A549 (cell line): ENCODE measurements at regions not wholly inside any gene's neighbourhood (a gene's known extent, or its start where the extent isn't known, plus 50 kb on each side); places are given as distances from the start of the nearest gene placed in this dataset.

Experiments
- ATAC-seq, 2 experiments: fragments of 200-7000 bp in 1 of 2; fragments of >200 bp in 1 of 2; cut with Nextera tagmentation in 1 of 2; cut with Tn5 transposase in 1 of 2; 3 replicates each; pipeline versions ENCODE4 v1.8.0 to v1.9.1; 2018 to 2020; ENCODE audit warnings: mild to moderate bottlenecking in 1 of 2, moderate library complexity in 1 of 2
- CTCF ChIA-PET: fragments of 300-600 bp; sonication (Branson Sonifier 250); formaldehyde crosslinking; extraction: SDS; loops from one replicate; lab custom pipeline; 2021; ENCODE audit warnings: antibody characterized with exemption, inconsistent platforms; lab: Yijun Ruan, JAX
- POLR2A ChIA-PET: fragments of 350-600 bp; formaldehyde crosslinking; extraction: SDS; loops from one replicate; lab custom pipeline; 2021; ENCODE audit warnings: antibody characterized with exemption, inconsistent platforms; lab: Yijun Ruan, JAX
- DNase-seq, 2 experiments: peaks; one replicate each; pipeline versions ENCODE4 v3.0.0 to v3.0.0-alpha.2; 2011 to 2016; ENCODE audit warnings: low read depth in 1 of 2, low spot score in 1 of 2
- FAIRE-seq: peaks from 2 replicates; lab custom pipeline; 2011; peaks lifted over from hg19 to GRCh38; lab: Jason Lieb, UNC
- H3K27ac ChIP-seq, 2 experiments: fragments of >200 bp; sonication (Bioruptor Twin); formaldehyde crosslinking; 3 replicates each; pipeline ENCODE4 v1.5.1; 2016 to 2017
- H3K4me1 ChIP-seq: fragments of >200 bp; sonication (Bioruptor Twin); formaldehyde crosslinking; 3 replicates; pipeline ENCODE4 v1.6.1; 2016
- H3K4me2 ChIP-seq: fragments of >200 bp; sonication (Bioruptor Twin); formaldehyde crosslinking; 3 replicates; pipeline ENCODE4 v1.6.1; 2016
- H3K4me3 ChIP-seq: fragments of >200 bp; sonication (Bioruptor Twin); formaldehyde crosslinking; 3 replicates; pipeline ENCODE4 v1.5.1; 2016
- H3K9me3 ChIP-seq: fragments of >200 bp; sonication (Bioruptor Twin); formaldehyde crosslinking; 3 replicates; pipeline ENCODE4 v1.6.1; 2016
- BHLHE40 ChIP-seq: IDR thresholded peaks from 2 replicates; pipeline ENCODE4 v1.6.1; 2012; ENCODE audit warnings: low read depth, low read length, inconsistent platforms
- CBX2 ChIP-seq: fragments of 200-600 bp; sonication (generic); IDR thresholded peaks from 2 replicates; pipeline ENCODE4 v1.6.1; 2016; ENCODE audit warnings: low read depth, mild to moderate bottlenecking, borderline replicate concordance
- CEBPB ChIP-seq, 2 experiments: fragments of >200 bp in 1 of 2; sonication (Bioruptor Twin) in 1 of 2; formaldehyde crosslinking in 1 of 2; IDR thresholded peaks; 2 replicates each; pipeline ENCODE4 v1.6.1; 2012 to 2016
- CHD2 ChIP-seq: fragments of 150-350 bp; IDR thresholded peaks from 2 replicates; pipeline ENCODE4 v1.6.1; 2014; ENCODE audit warnings: low read length; ENCODE audit not compliant: partially characterized antibody
- EHMT2 ChIP-seq: fragments of 200-600 bp; sonication (generic); IDR thresholded peaks from 2 replicates; pipeline ENCODE4 v1.6.1; 2016; ENCODE audit warnings: antibody characterized with exemption, low read depth, mild to moderate bottlenecking, moderate library complexity
- FOSB ChIP-seq: fragments of 250-450 bp; sonication (Bioruptor Pico); IDR thresholded peaks from 2 replicates; pipeline ENCODE4 v1.5.0; 2020; ENCODE audit warnings: mild to moderate bottlenecking, moderate library complexity
- FOXS1 ChIP-seq: fragments of 250-450 bp; sonication (Bioruptor Pico); IDR thresholded peaks from 2 replicates; pipeline ENCODE4 v1.5.0; 2020; ENCODE audit warnings: mild to moderate bottlenecking, moderate library complexity
- HES2 ChIP-seq: fragments of >200 bp; sonication (Bioruptor Twin); formaldehyde crosslinking; IDR thresholded peaks from 2 replicates; pipeline ENCODE4 v1.6.1; 2016
- HEYL ChIP-seq: fragments of 250-450 bp; sonication (Bioruptor Pico); IDR thresholded peaks from 2 replicates; pipeline ENCODE4 v1.8.0; 2021; ENCODE audit warnings: mild to moderate bottlenecking, moderate library complexity
- JUNB ChIP-seq: fragments of >200 bp; sonication (Bioruptor Twin); formaldehyde crosslinking; IDR thresholded peaks from 2 replicates; pipeline ENCODE4 v1.6.1; 2016
- KDM5A ChIP-seq: fragments of 200-600 bp; sonication (generic); IDR thresholded peaks from 2 replicates; pipeline ENCODE4 v1.6.1; 2016; ENCODE audit warnings: antibody characterized with exemption, mild to moderate bottlenecking
- MYC ChIP-seq: IDR thresholded peaks from 2 replicates; pipeline ENCODE4 v1.6.1; 2012; ENCODE audit warnings: mild to moderate bottlenecking, inconsistent platforms, low read length, improper control_type of control experiment, borderline replicate concordance
- NFE2L2 ChIP-seq: fragments of 150-350 bp; conservative IDR thresholded peaks from 2 replicates; pipeline ENCODE4 v1.6.1; 2014; ENCODE audit warnings: low read length
- POLR2AphosphoS2 ChIP-seq: conservative IDR thresholded peaks from 2 replicates; pipeline ENCODE4 v1.6.1; 2012; ENCODE audit warnings: low read length, improper control_type of control experiment, inconsistent platforms
- RARB ChIP-seq: fragments of 250-450 bp; sonication (Bioruptor Pico); IDR thresholded peaks from 2 replicates; pipeline ENCODE4 v1.8.0; 2021; ENCODE audit warnings: mild to moderate bottlenecking, moderate library complexity
- RNF2 ChIP-seq: fragments of 200-600 bp; sonication (generic); IDR thresholded peaks from 2 replicates; pipeline ENCODE4 v1.6.1; 2016; ENCODE audit warnings: low read depth, mild to moderate bottlenecking, antibody characterized with exemption, moderate library complexity, borderline replicate concordance
- SREBF2 ChIP-seq: fragments of 450-650 bp; IDR thresholded peaks from 2 replicates; pipeline ENCODE4 v1.6.1; 2014; ENCODE audit warnings: mild to moderate bottlenecking, moderate library complexity
- WGBS: methylation state at CpG from one replicate; pipeline ENCODE4 v1.1.6; 2017; ENCODE audit errors: missing lambda C conversion rate; 5-methylcytosine and 5-hydroxymethylcytosine counted together
- TF ChIP-seq, protein P1 (sequence below): fragments of 250-450 bp; sonication (Bioruptor Pico); IDR thresholded peaks from 2 replicates; pipeline ENCODE4 v1.5.0; 2020; ENCODE audit warnings: low read depth, mild to moderate bottlenecking, moderate library complexity
- TF ChIP-seq, protein P2 (sequence below): fragments of >200 bp; sonication (Bioruptor Twin); formaldehyde crosslinking; IDR thresholded peaks from 3 replicates; pipeline ENCODE4 v1.5.1; 2016
- TF ChIP-seq, protein P3 (sequence below): fragments of >200 bp; sonication (Bioruptor Twin); formaldehyde crosslinking; IDR thresholded peaks from 3 replicates; pipeline ENCODE4 v1.6.1; 2016

DNA sequence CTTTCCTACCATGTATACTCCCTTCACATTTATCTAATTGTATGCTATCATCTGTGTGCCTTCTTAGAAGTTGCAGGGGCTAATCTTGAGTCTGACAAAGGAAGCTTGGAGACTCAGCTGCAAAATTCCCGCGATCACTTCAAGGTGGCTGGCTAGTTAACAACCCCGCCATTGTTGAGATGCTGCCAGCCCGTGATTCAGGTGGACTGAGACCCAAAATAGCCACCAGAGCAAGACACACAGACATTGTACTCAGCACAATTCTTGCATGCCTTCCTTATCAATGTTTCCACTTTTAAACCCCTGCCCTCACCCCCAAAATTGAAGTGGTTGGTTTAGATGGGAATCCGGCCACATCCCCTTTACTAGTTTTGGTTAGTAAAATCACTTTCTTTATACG is 225.8 kb upstream of the ZNF717 start:
- ChIA-PET CTCF (interaction anchor here (0.9 kb wide), 1 partner anchor 14 kb away, joined by 3 read pairs; no protein-coding TSS in a partner anchor), POLR2A (no interaction called here)
- WGBS: 5% methylated on average over 6 of the region's 6 CpGs

DNA sequence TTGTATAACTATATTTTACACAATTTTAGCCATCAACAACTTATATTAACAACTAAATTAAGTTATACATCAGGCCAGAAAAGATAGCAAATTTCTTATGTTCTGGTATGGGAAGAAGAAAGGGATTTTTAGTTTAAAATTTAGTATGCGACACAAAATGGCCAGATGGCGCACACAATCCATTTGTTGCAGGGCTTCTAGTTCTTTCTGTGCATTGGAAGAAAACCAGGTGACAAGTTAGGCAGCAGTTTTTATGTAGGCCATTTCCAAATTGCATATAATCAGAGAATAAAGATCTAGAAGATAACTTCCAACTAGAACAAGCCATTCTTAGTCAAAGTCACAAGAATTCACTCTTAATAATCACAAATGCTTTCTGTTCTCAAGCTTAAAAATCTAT is 230.1 kb upstream of the ZNF717 start:
- Histone ChIP-seq H3K4me1 (no peaks in the 10 kb centered on the region), H3K9me3 (peaks cover 10% of the 10 kb centered on the region; the same call in 2 of the 3 replicates), H3K27ac (no peak overlapping the region), H3K4me2 (no peak overlapping the region), H3K4me3 (no peak overlapping the region)
- no peak for TF ChIP-seq HES2
- no peak for DNase-seq
- ATAC-seq: no peak
- WGBS: 44% methylated on average over 2 of the region's 2 CpGs
- FAIRE-seq: no peak
- ChIA-PET POLR2A (no interaction called here), CTCF (no interaction called here)

More for the DNA sequence above, 225.8 kb upstream of the ZNF717 start:
- TF ChIP-seq CEBPB (IDR thresholded peaks at IDR 0.05) (no peak), JUNB (no peak), BHLHE40 (no peak), NFE2L2 (no peak), KDM5A (no peak), RNF2 (no peak), FOXS1 (CRISPR knock-in tag) (no peak), HEYL (CRISPR knock-in tag) (no peak), FOSB (CRISPR knock-in tag) (no peak), POLR2AphosphoS2 (no peak), EHMT2 (no peak), SREBF2 (no peak), CHD2 (no peak)
- TF ChIP-seq, protein P1, sequence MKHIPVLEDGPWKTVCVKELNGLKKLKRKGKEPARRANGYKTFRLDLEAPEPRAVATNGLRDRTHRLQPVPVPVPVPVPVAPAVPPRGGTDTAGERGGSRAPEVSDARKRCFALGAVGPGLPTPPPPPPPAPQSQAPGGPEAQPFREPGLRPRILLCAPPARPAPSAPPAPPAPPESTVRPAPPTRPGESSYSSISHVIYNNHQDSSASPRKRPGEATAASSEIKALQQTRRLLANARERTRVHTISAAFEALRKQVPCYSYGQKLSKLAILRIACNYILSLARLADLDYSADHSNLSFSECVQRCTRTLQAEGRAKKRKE: no peak
- Histone ChIP-seq H3K4me1 (no peaks in the 10 kb centered on the region), H3K9me3 (peaks cover 10% of the 10 kb centered on the region; the same call in 2 of the 3 replicates), H3K4me2 (no peak overlapping the region), H3K27ac (no peak overlapping the region), H3K4me3 (no peak overlapping the region)
- FAIRE-seq (no peak), ATAC-seq (no peak), DNase-seq (no peak)

DNA sequence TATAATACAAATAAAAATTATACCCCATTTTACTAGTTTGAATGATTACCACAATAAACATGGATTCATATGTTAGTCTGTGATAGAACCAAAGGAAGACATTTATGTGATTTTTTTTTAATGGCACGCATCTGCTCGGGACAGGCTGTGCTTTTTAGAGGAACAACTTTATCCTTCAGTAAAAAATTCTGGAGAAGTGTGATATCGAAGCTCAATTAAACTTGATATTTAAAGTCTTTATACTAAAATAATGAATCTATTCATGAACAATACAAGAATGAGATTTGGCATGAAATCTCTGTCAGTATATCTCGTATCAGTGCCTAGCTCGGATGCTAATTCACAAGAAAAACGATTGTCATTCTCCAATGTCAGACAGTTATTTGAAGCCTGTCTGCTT is 230.8 kb upstream of the ZNF717 start:
- H3K4me3 ChIP-seq: no peak overlapping the region
- H3K9me3 ChIP-seq: peaks cover 10% of the 10 kb centered on the region; the same call in 2 of the 3 replicates
- FAIRE-seq: no peak
- CTCF ChIA-PET: no interaction called here
- 26% methylated on average over 6 of the region's 6 CpGs for WGBS
- POLR2A ChIA-PET: no interaction called here
- TF ChIP-seq CBX2 (no peak), MYC (no peak), NFE2L2 (no peak), RARB (CRISPR knock-in tag) (no peak), FOXS1 (CRISPR knock-in tag) (no peak)
- TF ChIP-seq, protein P2, sequence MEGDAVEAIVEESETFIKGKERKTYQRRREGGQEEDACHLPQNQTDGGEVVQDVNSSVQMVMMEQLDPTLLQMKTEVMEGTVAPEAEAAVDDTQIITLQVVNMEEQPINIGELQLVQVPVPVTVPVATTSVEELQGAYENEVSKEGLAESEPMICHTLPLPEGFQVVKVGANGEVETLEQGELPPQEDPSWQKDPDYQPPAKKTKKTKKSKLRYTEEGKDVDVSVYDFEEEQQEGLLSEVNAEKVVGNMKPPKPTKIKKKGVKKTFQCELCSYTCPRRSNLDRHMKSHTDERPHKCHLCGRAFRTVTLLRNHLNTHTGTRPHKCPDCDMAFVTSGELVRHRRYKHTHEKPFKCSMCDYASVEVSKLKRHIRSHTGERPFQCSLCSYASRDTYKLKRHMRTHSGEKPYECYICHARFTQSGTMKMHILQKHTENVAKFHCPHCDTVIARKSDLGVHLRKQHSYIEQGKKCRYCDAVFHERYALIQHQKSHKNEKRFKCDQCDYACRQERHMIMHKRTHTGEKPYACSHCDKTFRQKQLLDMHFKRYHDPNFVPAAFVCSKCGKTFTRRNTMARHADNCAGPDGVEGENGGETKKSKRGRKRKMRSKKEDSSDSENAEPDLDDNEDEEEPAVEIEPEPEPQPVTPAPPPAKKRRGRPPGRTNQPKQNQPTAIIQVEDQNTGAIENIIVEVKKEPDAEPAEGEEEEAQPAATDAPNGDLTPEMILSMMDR: no peak
- TF ChIP-seq, protein P1: no peak
- TF ChIP-seq, protein P3, sequence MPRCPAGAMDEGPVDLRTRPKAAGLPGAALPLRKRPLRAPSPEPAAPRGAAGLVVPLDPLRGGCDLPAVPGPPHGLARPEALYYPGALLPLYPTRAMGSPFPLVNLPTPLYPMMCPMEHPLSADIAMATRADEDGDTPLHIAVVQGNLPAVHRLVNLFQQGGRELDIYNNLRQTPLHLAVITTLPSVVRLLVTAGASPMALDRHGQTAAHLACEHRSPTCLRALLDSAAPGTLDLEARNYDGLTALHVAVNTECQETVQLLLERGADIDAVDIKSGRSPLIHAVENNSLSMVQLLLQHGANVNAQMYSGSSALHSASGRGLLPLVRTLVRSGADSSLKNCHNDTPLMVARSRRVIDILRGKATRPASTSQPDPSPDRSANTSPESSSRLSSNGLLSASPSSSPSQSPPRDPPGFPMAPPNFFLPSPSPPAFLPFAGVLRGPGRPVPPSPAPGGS: no peak
- H3K4me1 ChIP-seq: no peaks in the 10 kb centered on the region
- DNase-seq: no peak
- ATAC-seq: no peak
- no peak overlapping the region for H3K4me2 ChIP-seq
- H3K27ac ChIP-seq: no peak overlapping the region
